Activated CD8-positive, alpha-beta T cell treated with anti-CD3 and anti-CD28 coated beads, Interleukin-2, amount 10 ng/mL, durations not matched to agents 7 days and 5 days (primary cell): ENCODE measurements at regions not wholly inside any gene's neighbourhood (a gene's known extent, or its start where the extent isn't known, plus 50 kb on each side); places are given as distances from the start of the nearest gene placed in this dataset.

Experiments used
- ATAC-seq: fragments of 150-1000 bp; cut with Tn5 transposase; one replicate; pipeline ENCODE4 v1.10.0; 2021; ENCODE audit warnings: moderate library complexity
- CTCF ChIA-PET: fragments of 350-600 bp; sonication (Branson Sonifier 250); formaldehyde crosslinking; loops from one replicate; lab custom pipeline; 2021; ENCODE audit warnings: antibody characterized with exemption; lab: Charles Lee
- POLR2A ChIA-PET: fragments of 350-600 bp; sonication (Branson Sonifier 250); formaldehyde crosslinking; loops from one replicate; lab custom pipeline; 2021; ENCODE audit warnings: antibody characterized with exemption; lab: Charles Lee
- DNase-seq: peaks from one replicate; pipeline ENCODE4 v3.0.0-alpha.2; 2020
- H3K27ac Mint-ChIP-seq: one replicate; pipeline ENCODE4 v1.8.0; 2021; ENCODE audit warnings: mild to moderate bottlenecking, mixed read lengths
- H3K27me3 Mint-ChIP-seq: one replicate; pipeline ENCODE4 v1.8.0; 2021; ENCODE audit warnings: low read depth, mixed read lengths
- H3K36me3 Mint-ChIP-seq: one replicate; pipeline ENCODE4 v1.8.0; 2021; ENCODE audit warnings: low read depth, mixed read lengths
- H3K4me1 Mint-ChIP-seq: one replicate; pipeline ENCODE4 v1.8.0; 2021; ENCODE audit warnings: low read depth, mixed read lengths
- H3K4me3 Mint-ChIP-seq: one replicate; pipeline ENCODE4 v1.8.0; 2021; ENCODE audit warnings: mild to moderate bottlenecking, mixed read lengths
- H3K9me3 Mint-ChIP-seq: one replicate; pipeline ENCODE4 v1.8.0; 2022; ENCODE audit warnings: mixed read lengths; ENCODE audit not compliant: insufficient read depth

GRCh38 chr14:56514663-56515371 is 64.8 kb upstream of the TMEM260 start:
- Mint-ChIP-seq H3K27me3 (peaks cover 12% of the 10 kb centered on the region), H3K27ac (no peak overlapping the region), H3K4me3 (no peak overlapping the region), H3K36me3 (no peaks in the 10 kb centered on the region), H3K4me1 (no peaks in the 10 kb centered on the region), H3K9me3 (no peaks in the 10 kb centered on the region)
- ChIA-PET POLR2A (interaction anchor here (0.8 kb wide), 1 partner anchor 19 kb away, joined by 3 read pairs; no protein-coding TSS in a partner anchor), CTCF (interaction anchor here (1.0 kb wide), 1 partner anchor 40 kb away, joined by 3 read pairs; no protein-coding TSS in a partner anchor)
- ATAC-seq (no peak), DNase-seq (no peak)

- peaks cover 12% of the 10 kb centered on the region for H3K27me3 Mint-ChIP-seq
- no peak for ATAC-seq
- POLR2A ChIA-PET: interaction anchor here (0.8 kb wide), 1 partner anchor 18 kb away, joined by 3 read pairs; no protein-coding TSS in a partner anchor
- no peaks in the 10 kb centered on the region for H3K4me1 Mint-ChIP-seq
- CTCF ChIA-PET: interaction anchor here (1.0 kb wide), 1 partner anchor 41 kb away, joined by 3 read pairs; no protein-coding TSS in a partner anchor
- H3K9me3 Mint-ChIP-seq: no peaks in the 10 kb centered on the region
- DNase-seq: no peak
- H3K27ac Mint-ChIP-seq: no peak overlapping the region
- H3K36me3 Mint-ChIP-seq: no peaks in the 10 kb centered on the region
- no peak overlapping the region for H3K4me3 Mint-ChIP-seq
Measured at GRCh38 chr14:56515739-56516138, 63.9 kb upstream of the TMEM260 start.

- H3K36me3 Mint-ChIP-seq: no peaks in the 10 kb centered on the region
- ChIA-PET CTCF (no interaction called here), POLR2A (no interaction called here)
- DNase-seq (no peak), ATAC-seq (no peak)
- H3K27me3 Mint-ChIP-seq: peaks cover 17% of the 10 kb centered on the region
- H3K4me1 Mint-ChIP-seq: no peaks in the 10 kb centered on the region
- no peak overlapping the region for H3K4me3 Mint-ChIP-seq
- H3K9me3 Mint-ChIP-seq: no peaks in the 10 kb centered on the region
- no peak overlapping the region for H3K27ac Mint-ChIP-seq
Measured at GRCh38 chr14:56522403-56522802, 57.2 kb upstream of the TMEM260 start.

GRCh38 chr14:56524971-56525677 is 54.5 kb upstream of the TMEM260 start:
- DNase-seq (no peak), ATAC-seq (no peak)
- H3K9me3 Mint-ChIP-seq: no peaks in the 10 kb centered on the region
- no peaks in the 10 kb centered on the region for H3K4me1 Mint-ChIP-seq
- no peaks in the 10 kb centered on the region for H3K36me3 Mint-ChIP-seq
- peaks cover 16% of the 10 kb centered on the region for H3K27me3 Mint-ChIP-seq
- ChIA-PET CTCF (no interaction called here), POLR2A (no interaction called here)
- H3K4me3 Mint-ChIP-seq: no peak overlapping the region
- no peak overlapping the region for H3K27ac Mint-ChIP-seq

- Mint-ChIP-seq H3K27ac (no peak overlapping the region), H3K4me3 (no peak overlapping the region), H3K9me3 (no peaks in the 10 kb centered on the region), H3K36me3 (no peaks in the 10 kb centered on the region), H3K4me1 (no peaks in the 10 kb centered on the region), H3K27me3 (peaks cover 13% of the 10 kb centered on the region)
- no peak for DNase-seq
- ATAC-seq: no peak
- ChIA-PET POLR2A (no interaction called here), CTCF (no interaction called here)
Measured at GRCh38 chr14:56528927-56529326, 50.7 kb upstream of the TMEM260 start.
